ENCODE measurements at regions not wholly inside any gene's neighbourhood (a gene's known extent, or its start where the extent isn't known, plus 50 kb on each side); places are given as distances from the start of the nearest gene placed in this dataset.
A peak's percentile ranks its signal among the peaks of the same experiment; 100 is the strongest.

- Histone ChIP-seq H3F3A (replicated peaks; ENCODE audit: low read depth) (no peaks in the 10 kb centered on the region), H2AFZ (peak overlapping the region; percentile 80; the same call in 1 of the 2 replicates), H3K27ac (ENCODE audit: low read depth) (no peak overlapping the region), H3K4me1 (ENCODE audit: insufficient read depth) (no peaks in the 10 kb centered on the region), H3K9me2 (ENCODE audit: insufficient read depth) (peaks cover 8% of the 10 kb centered on the region; the same call in 1 of the 2 replicates), H3K4me2 (no peak overlapping the region), H3K27me3 (ENCODE audit: insufficient read depth) (no peaks in the 10 kb centered on the region), H3K36me3 (ENCODE audit: insufficient read depth) (no peaks in the 10 kb centered on the region), H4K20me1 (replicated peaks; ENCODE audit: insufficient read depth) (no peaks in the 10 kb centered on the region), H3K79me2 (replicated peaks; ENCODE audit: insufficient read depth) (no peaks in the 10 kb centered on the region), H3K4me3 (no peak overlapping the region)
- Mint-ChIP-seq H3K36me3 (ENCODE audit: low read depth) (peaks cover 3% of the 10 kb centered on the region; the same call in 1 of the 3 replicates), H3K9me3 (peaks cover 7% of the 10 kb centered on the region; the same call in 2 of the 3 replicates), H3K27ac (no peak overlapping the region), H3K27me3 (ENCODE audit: insufficient read depth, low read depth, poor library complexity) (peaks cover 5% of the 10 kb centered on the region), H3K4me1 (peaks cover 5% of the 10 kb centered on the region), H3K4me3 (no peak overlapping the region)
- TF ChIP-seq EZH2phosphoT487 (IDR thresholded peaks at IDR 0.05; ENCODE audit: unreplicated experiment) (no peak), POLR2AphosphoS5 (IDR thresholded peaks at IDR 0.05; ENCODE audit: low read depth) (no peak), JUNB (IDR thresholded peaks at IDR 0.05; ENCODE audit: unreplicated experiment) (no peak)
- ATAC-seq (no peak), DNase-seq (ENCODE audit: low spot score) (no peak)
These were observed 100.4 kb upstream of the PLXNC1 start for GRCh38 chr12:94047781-94048567.

DNA sequence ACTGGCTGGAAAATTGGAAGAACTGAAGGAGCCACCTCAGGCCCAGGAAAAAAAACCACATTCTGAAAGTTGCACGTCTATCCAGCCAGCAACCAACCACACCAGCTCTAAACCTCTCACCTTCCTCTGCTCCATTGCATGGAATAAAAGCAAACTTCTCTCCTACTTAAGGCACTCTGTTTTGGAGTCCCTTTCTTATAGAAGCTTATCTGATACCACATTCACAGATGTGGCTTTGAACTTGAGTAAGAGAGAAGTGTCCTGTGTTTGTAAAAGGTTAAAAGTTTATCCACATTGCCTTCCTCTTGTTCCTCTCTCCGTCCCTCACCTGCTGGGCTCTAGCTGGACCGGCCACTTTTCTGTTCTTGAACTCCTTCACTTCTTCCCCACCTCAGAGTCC is 99.6 kb upstream of the PLXNC1 start:
- Histone ChIP-seq H4K20me1 (replicated peaks; ENCODE audit: insufficient read depth) (no peaks in the 10 kb centered on the region), H3K36me3 (ENCODE audit: insufficient read depth) (no peaks in the 10 kb centered on the region), H3K4me3 (no peak overlapping the region), H3K27ac (ENCODE audit: low read depth) (no peak overlapping the region), H3F3A (replicated peaks; ENCODE audit: low read depth) (no peaks in the 10 kb centered on the region), H3K79me2 (replicated peaks; ENCODE audit: insufficient read depth) (no peaks in the 10 kb centered on the region), H3K4me1 (ENCODE audit: insufficient read depth) (no peaks in the 10 kb centered on the region), H2AFZ (no peak overlapping the region; the same call in 1 of the 2 replicates), H3K4me2 (no peak overlapping the region), H3K9me2 (ENCODE audit: insufficient read depth) (peaks cover 8% of the 10 kb centered on the region; the same call in 1 of the 2 replicates), H3K27me3 (ENCODE audit: insufficient read depth) (no peaks in the 10 kb centered on the region)
- H3K9me3 Mint-ChIP-seq: peaks cover 13% of the 10 kb centered on the region
- no peak overlapping the region for H3K27ac Mint-ChIP-seq
- peaks cover 8% of the 10 kb centered on the region for H3K4me1 Mint-ChIP-seq
- DNase-seq (ENCODE audit: low spot score) (no peak), ATAC-seq (no peak)
- H3K27me3 Mint-ChIP-seq (ENCODE audit: insufficient read depth, low read depth, poor library complexity): peaks cover 5% of the 10 kb centered on the region
- H3K36me3 Mint-ChIP-seq (ENCODE audit: low read depth): peaks cover 6% of the 10 kb centered on the region; the same call in 1 of the 3 replicates
- no peak overlapping the region for H3K4me3 Mint-ChIP-seq
- TF ChIP-seq JUNB (IDR thresholded peaks at IDR 0.05; ENCODE audit: unreplicated experiment) (no peak), CTCF (conservative IDR thresholded peaks at IDR 0.05; ENCODE audit: low read depth in 2 of 2) (no peak), NANOG (IDR thresholded peaks at IDR 0.05; ENCODE audit: borderline replicate concordance) (no peak), ZNF462 (CRISPR knock-in tag; IDR thresholded peaks at IDR 0.05) (no peak), ETS1 (IDR thresholded peaks at IDR 0.05) (no peak)
- TF ChIP-seq, protein P1, sequence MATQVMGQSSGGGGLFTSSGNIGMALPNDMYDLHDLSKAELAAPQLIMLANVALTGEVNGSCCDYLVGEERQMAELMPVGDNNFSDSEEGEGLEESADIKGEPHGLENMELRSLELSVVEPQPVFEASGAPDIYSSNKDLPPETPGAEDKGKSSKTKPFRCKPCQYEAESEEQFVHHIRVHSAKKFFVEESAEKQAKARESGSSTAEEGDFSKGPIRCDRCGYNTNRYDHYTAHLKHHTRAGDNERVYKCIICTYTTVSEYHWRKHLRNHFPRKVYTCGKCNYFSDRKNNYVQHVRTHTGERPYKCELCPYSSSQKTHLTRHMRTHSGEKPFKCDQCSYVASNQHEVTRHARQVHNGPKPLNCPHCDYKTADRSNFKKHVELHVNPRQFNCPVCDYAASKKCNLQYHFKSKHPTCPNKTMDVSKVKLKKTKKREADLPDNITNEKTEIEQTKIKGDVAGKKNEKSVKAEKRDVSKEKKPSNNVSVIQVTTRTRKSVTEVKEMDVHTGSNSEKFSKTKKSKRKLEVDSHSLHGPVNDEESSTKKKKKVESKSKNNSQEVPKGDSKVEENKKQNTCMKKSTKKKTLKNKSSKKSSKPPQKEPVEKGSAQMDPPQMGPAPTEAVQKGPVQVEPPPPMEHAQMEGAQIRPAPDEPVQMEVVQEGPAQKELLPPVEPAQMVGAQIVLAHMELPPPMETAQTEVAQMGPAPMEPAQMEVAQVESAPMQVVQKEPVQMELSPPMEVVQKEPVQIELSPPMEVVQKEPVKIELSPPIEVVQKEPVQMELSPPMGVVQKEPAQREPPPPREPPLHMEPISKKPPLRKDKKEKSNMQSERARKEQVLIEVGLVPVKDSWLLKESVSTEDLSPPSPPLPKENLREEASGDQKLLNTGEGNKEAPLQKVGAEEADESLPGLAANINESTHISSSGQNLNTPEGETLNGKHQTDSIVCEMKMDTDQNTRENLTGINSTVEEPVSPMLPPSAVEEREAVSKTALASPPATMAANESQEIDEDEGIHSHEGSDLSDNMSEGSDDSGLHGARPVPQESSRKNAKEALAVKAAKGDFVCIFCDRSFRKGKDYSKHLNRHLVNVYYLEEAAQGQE (IDR thresholded peaks at IDR 0.05; ENCODE audit: unreplicated experiment): no peak

Data from GM23338 (cell line).